ENCODE measurements at regions not wholly inside any gene's neighbourhood (a gene's known extent, or its start where the extent isn't known, plus 50 kb on each side); places are given as distances from the start of the nearest gene placed in this dataset.
"Not testable (repeated sequence)": the region's sequence is repeated elsewhere in the genome, so short reads cannot be mapped to it uniquely, and the experiment has no call there.

- H3K27ac ChIP-seq = no peak overlapping the region
- TF ChIP-seq CTCF (IDR thresholded peaks at IDR 0.05) (no peak), ZFX (IDR thresholded peaks at IDR 0.05; ENCODE audit: borderline replicate concordance) (no peak)
These were observed 818.8 kb upstream of the CITED2 start for GRCh38 chr6:140193269-140193668.

GRCh38 chr6:140192018-140192417, 817.6 kb upstream of the CITED2 start:
- TF ChIP-seq CTCF (IDR thresholded peaks at IDR 0.05) = no peak
- TF ChIP-seq ZFX (IDR thresholded peaks at IDR 0.05; ENCODE audit: borderline replicate concordance) = no peak
- H3K27ac ChIP-seq = no peak overlapping the region

- not testable (repeated sequence) for H3K27ac ChIP-seq
These were observed 814.8 kb upstream of the CITED2 start for GRCh38 chr6:140189263-140189662.

- TF ChIP-seq ZFX (IDR thresholded peaks at IDR 0.05; ENCODE audit: borderline replicate concordance) (no peak), CTCF (IDR thresholded peaks at IDR 0.05) (no peak)
- no peak overlapping the region for H3K27ac ChIP-seq
These were observed 811.5 kb upstream of the CITED2 start for GRCh38 chr6:140185991-140186390.

GRCh38 chr6:140183881-140184280, 809.4 kb upstream of the CITED2 start:
- H3K27ac ChIP-seq = no peak overlapping the region
- TF ChIP-seq ZFX (IDR thresholded peaks at IDR 0.05; ENCODE audit: borderline replicate concordance) = no peak
- no peak for TF ChIP-seq CTCF (IDR thresholded peaks at IDR 0.05)

GRCh38 chr6:140182821-140183220, 808.4 kb upstream of the CITED2 start:
- TF ChIP-seq CTCF (IDR thresholded peaks at IDR 0.05) = no peak
- no peak for TF ChIP-seq ZFX (IDR thresholded peaks at IDR 0.05; ENCODE audit: borderline replicate concordance)
- no peak overlapping the region for H3K27ac ChIP-seq

- no peak for TF ChIP-seq ZFX (IDR thresholded peaks at IDR 0.05; ENCODE audit: borderline replicate concordance)
- TF ChIP-seq CTCF (IDR thresholded peaks at IDR 0.05) = no peak
- H3K27ac ChIP-seq = no peak overlapping the region
These were observed 807.4 kb upstream of the CITED2 start for GRCh38 chr6:140181876-140182275.

GRCh38 chr6:140180306-140180705, 805.9 kb upstream of the CITED2 start:
- TF ChIP-seq ZFX (IDR thresholded peaks at IDR 0.05; ENCODE audit: borderline replicate concordance) = no peak
- TF ChIP-seq CTCF (IDR thresholded peaks at IDR 0.05) = no peak
- H3K27ac ChIP-seq = no peak overlapping the region
